B cell (primary cell): ENCODE measurements at regions not wholly inside any gene's neighbourhood (a gene's known extent, or its start where the extent isn't known, plus 50 kb on each side); places are given as distances from the start of the nearest gene placed in this dataset.

Experiments used
- ATAC-seq: fragments of 200-7000 bp; cut with Tn5 transposase; one replicate; pipeline ENCODE4 v1.10.0; 2021; ENCODE audit warnings: low read depth, mild to moderate bottlenecking, moderate number of reproducible peaks, moderate library complexity
- CTCF ChIA-PET: fragments of 350-600 bp; sonication (Branson Sonifier 250); formaldehyde crosslinking; loops from one replicate; lab custom pipeline; 2021; ENCODE audit warnings: antibody characterized with exemption, inconsistent platforms; lab: Charles Lee
- POLR2A ChIA-PET: fragments of 350-600 bp; sonication (Branson Sonifier 250); formaldehyde crosslinking; loops from one replicate; lab custom pipeline; 2021; ENCODE audit warnings: antibody characterized with exemption; lab: Charles Lee
- DNase-seq: peaks from one replicate; pipeline ENCODE4 v3.0.0; 2013
- H2AFZ ChIP-seq: 2 replicates; pipeline ENCODE4 v1.6.1; 2012; ENCODE audit warnings: mild to moderate bottlenecking, low read depth, low read length; ENCODE audit not compliant: insufficient read depth, poor library complexity, severe bottlenecking
- H3K27ac ChIP-seq, 2 donors: 1 replicate in 1 of 2; 2 replicates in 1 of 2; pipeline ENCODE4 v1.5.1; 2012 to 2013; ENCODE audit warnings: low read length in 2 of 2, mild to moderate bottlenecking in 2 of 2, moderate library complexity in 1 of 2
- H3K27me3 ChIP-seq, 4 experiments: fragments of 200-600 bp in 1 of 4; sonication (generic) in 1 of 4; replicated peaks in 1 of 4; 1 replicate in 2 of 4; 2 replicates in 2 of 4; pipeline versions ENCODE4 v1.6.1 to v1.7.0; 2013 to 2016; ENCODE audit warnings: low read length in 3 of 4, mild to moderate bottlenecking in 2 of 4, mixed read lengths in 1 of 4, moderate library complexity in 1 of 4; ENCODE audit not compliant: insufficient read depth in 4 of 4, control insufficient read depth in 3 of 4; ENCODE audit errors: control extremely low read depth in 1 of 4
- H3K36me3 ChIP-seq, 2 experiments: replicated peaks in 1 of 2; 1 replicate in 1 of 2; 2 replicates in 1 of 2; pipeline versions ENCODE4 v1.6.1 to v1.7.1; 2013; ENCODE audit warnings: low read length in 1 of 2; ENCODE audit not compliant: insufficient read depth in 2 of 2, control insufficient read depth in 1 of 2; ENCODE audit errors: control extremely low read depth in 1 of 2, extremely low read depth in 1 of 2
- H3K4me1 ChIP-seq, 2 donors: fragments of 200-600 bp in 1 of 2; sonication (generic) in 1 of 2; 1 replicate in 1 of 2; 2 replicates in 1 of 2; pipeline versions ENCODE4 v1.5.1 to v1.6.1; 2013 to 2017; ENCODE audit warnings: low read length in 2 of 2; ENCODE audit not compliant: control insufficient read depth in 2 of 2, insufficient read depth in 2 of 2
- H3K4me2 ChIP-seq: replicated peaks from 2 replicates; pipeline ENCODE3; 2012; ENCODE audit warnings: mild to moderate bottlenecking, low read depth, low read length; ENCODE audit not compliant: poor library complexity, severe bottlenecking
- H3K4me3 ChIP-seq, 5 experiments: fragments of 200-600 bp in 1 of 5; sonication (generic) in 1 of 5; 1 replicate in 3 of 5; 2 replicates in 2 of 5; pipeline versions ENCODE4 v1.5.1 to v1.7.0; 2011 to 2016; ENCODE audit warnings: low read length in 4 of 5, mild to moderate bottlenecking in 4 of 5, low read depth in 2 of 5, control low read depth in 1 of 5, moderate library complexity in 1 of 5; ENCODE audit not compliant: insufficient read depth in 1 of 5; ENCODE audit errors: control extremely low read depth in 1 of 5, extremely low read depth in 1 of 5
- H3K79me2 ChIP-seq: fragments of 200-600 bp; sonication (generic); one replicate; pipeline ENCODE4 v1.6.0; 2016; ENCODE audit warnings: low read length; ENCODE audit not compliant: control insufficient read depth, insufficient read depth
- H3K9ac ChIP-seq: fragments of 200-600 bp; sonication (generic); 2 replicates; pipeline ENCODE4 v1.6.1; 2017; ENCODE audit warnings: mild to moderate bottlenecking, low read length, moderate library complexity
- H3K9me3 ChIP-seq, 3 donors: one replicate each; pipeline versions ENCODE4 v1.6.1 to v1.7.1; 2013; ENCODE audit warnings: low read length in 2 of 3; ENCODE audit not compliant: control insufficient read depth in 2 of 3, insufficient read depth in 1 of 3; ENCODE audit errors: control extremely low read depth in 1 of 3
- H4K20me1 ChIP-seq: 2 replicates; pipeline ENCODE4 v1.6.0; 2012; ENCODE audit warnings: mild to moderate bottlenecking, low read length; ENCODE audit not compliant: insufficient read depth, control insufficient read depth, poor library complexity, severe bottlenecking
- H3K27ac Mint-ChIP-seq: one replicate; pipeline ENCODE4 v1.8.0; 2021; ENCODE audit warnings: mixed read lengths
- H3K27me3 Mint-ChIP-seq: one replicate; pipeline ENCODE4 v1.8.0; 2021; ENCODE audit warnings: mixed read lengths
- H3K4me1 Mint-ChIP-seq: one replicate; pipeline ENCODE4 v1.8.0; 2021; ENCODE audit warnings: mixed read lengths
- H3K4me3 Mint-ChIP-seq: one replicate; pipeline ENCODE4 v1.8.0; 2021; ENCODE audit warnings: mixed read lengths
- H3K9me3 Mint-ChIP-seq: one replicate; pipeline ENCODE4 v1.8.0; 2022; ENCODE audit warnings: mixed read lengths; ENCODE audit not compliant: insufficient read depth
- EZH2 ChIP-seq: IDR thresholded peaks from 2 replicates; pipeline ENCODE4 v1.6.1; 2012; ENCODE audit warnings: borderline replicate concordance, low read depth, mild to moderate bottlenecking, moderate library complexity, low read length; ENCODE audit not compliant: insufficient read depth, poor library complexity, severe bottlenecking
- WGBS: methylation state at CpG from one replicate; pipeline ENCODE4 v1.1.5; 2013; ENCODE audit warnings: missing lambda C conversion rate; ENCODE audit not compliant: insufficient coverage; 5-methylcytosine and 5-hydroxymethylcytosine counted together
- intact Hi-C: fragments of 100-400 bp; cut with micrococcal nuclease; formaldehyde crosslinking; loops from one replicate; pipeline ENCODE4 v1.10.0; 2022
- TF ChIP-seq, protein P1 (sequence below): fragments of 200-600 bp; IDR thresholded peaks from one replicate; pipeline ENCODE4 v1.8.0; 2022; ENCODE audit warnings: antibody characterized with exemption, mild to moderate bottlenecking

DNA sequence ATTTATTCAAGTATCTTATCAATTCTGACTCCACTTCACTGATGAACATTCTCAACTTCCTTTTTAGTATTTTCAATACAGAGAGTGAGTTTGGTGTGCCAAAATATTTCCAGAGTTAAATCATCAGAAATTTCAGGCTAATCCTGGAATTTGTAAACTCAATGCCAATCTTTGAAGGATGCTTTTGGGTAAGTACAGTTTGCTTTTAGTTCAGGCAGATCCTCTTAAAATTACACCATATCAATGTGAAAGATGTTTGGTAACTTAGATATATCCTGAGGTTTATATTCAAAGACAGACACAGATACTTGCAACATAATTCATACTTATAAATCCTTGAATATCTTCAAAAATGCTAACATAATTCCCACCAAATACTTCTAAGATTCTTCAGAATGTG, 76.0 kb upstream of the FAM47B start:
- H3K9ac ChIP-seq = no peak overlapping the region
- no peak overlapping the region for H3K4me2 ChIP-seq
- H3K27me3 ChIP-seq = no peaks in the 10 kb centered on the region
- no peaks in the 10 kb centered on the region for H3K4me1 ChIP-seq
- H3K9me3 Mint-ChIP-seq = peaks cover 6% of the 10 kb centered on the region
- CTCF ChIA-PET = no interaction called here
- TF ChIP-seq, protein P1, sequence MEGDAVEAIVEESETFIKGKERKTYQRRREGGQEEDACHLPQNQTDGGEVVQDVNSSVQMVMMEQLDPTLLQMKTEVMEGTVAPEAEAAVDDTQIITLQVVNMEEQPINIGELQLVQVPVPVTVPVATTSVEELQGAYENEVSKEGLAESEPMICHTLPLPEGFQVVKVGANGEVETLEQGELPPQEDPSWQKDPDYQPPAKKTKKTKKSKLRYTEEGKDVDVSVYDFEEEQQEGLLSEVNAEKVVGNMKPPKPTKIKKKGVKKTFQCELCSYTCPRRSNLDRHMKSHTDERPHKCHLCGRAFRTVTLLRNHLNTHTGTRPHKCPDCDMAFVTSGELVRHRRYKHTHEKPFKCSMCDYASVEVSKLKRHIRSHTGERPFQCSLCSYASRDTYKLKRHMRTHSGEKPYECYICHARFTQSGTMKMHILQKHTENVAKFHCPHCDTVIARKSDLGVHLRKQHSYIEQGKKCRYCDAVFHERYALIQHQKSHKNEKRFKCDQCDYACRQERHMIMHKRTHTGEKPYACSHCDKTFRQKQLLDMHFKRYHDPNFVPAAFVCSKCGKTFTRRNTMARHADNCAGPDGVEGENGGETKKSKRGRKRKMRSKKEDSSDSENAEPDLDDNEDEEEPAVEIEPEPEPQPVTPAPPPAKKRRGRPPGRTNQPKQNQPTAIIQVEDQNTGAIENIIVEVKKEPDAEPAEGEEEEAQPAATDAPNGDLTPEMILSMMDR = no peak
- no peak for TF ChIP-seq EZH2
- POLR2A ChIA-PET = no interaction called here
- H3K27ac Mint-ChIP-seq = no peak overlapping the region
- H3K4me3 Mint-ChIP-seq = no peak overlapping the region
- H4K20me1 ChIP-seq = no peaks in the 10 kb centered on the region
- no peak overlapping the region for H3K27ac ChIP-seq
- no peaks in the 10 kb centered on the region for H3K36me3 ChIP-seq
- H3K9me3 ChIP-seq = no peaks in the 10 kb centered on the region
- no peaks in the 10 kb centered on the region for H3K79me2 ChIP-seq
- no peak overlapping the region for H2AFZ ChIP-seq
- intact Hi-C loops = no loop called here
- no peak for DNase-seq
- H3K4me1 Mint-ChIP-seq = no peaks in the 10 kb centered on the region
- no peak overlapping the region for H3K4me3 ChIP-seq
- no peak for ATAC-seq
- no peaks in the 10 kb centered on the region for H3K27me3 Mint-ChIP-seq

DNA sequence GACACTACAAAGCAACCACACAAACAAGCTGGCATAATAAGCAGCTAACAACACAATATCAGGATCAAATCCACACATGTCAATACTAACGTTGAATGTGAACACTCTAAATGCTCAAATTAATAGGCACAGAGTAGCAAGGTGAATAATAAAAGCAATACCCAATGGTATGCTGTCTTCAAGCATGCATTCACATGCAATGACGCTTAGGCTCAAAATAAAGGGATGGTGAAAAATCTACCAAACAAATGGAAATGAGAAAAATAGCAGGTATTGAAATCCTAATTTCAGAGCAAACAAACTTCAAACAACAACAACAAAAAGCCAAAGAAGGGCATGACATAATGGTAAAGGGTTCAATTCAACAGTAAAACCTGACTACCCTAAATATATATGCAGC, 74.0 kb upstream of the FAM47B start:
- Histone ChIP-seq H3K4me2 (no peak overlapping the region), H3K27ac (no peak overlapping the region), H2AFZ (no peak overlapping the region), H3K27me3 (no peaks in the 10 kb centered on the region), H3K9ac (no peak overlapping the region), H3K79me2 (no peaks in the 10 kb centered on the region), H3K36me3 (no peaks in the 10 kb centered on the region), H3K4me3 (no peak overlapping the region), H4K20me1 (no peaks in the 10 kb centered on the region), H3K9me3 (no peaks in the 10 kb centered on the region), H3K4me1 (no peaks in the 10 kb centered on the region)
- Mint-ChIP-seq H3K9me3 (peaks cover 9% of the 10 kb centered on the region), H3K27ac (no peak overlapping the region), H3K4me1 (no peaks in the 10 kb centered on the region), H3K27me3 (no peaks in the 10 kb centered on the region), H3K4me3 (no peak overlapping the region)
- intact Hi-C loops = no loop called here
- ChIA-PET POLR2A (no interaction called here), CTCF (no interaction called here)
- ATAC-seq (no peak), DNase-seq (no peak)
- no CpG with 5 or more reads among the region's 2 CpGs for WGBS
- TF ChIP-seq EZH2 = no peak
